ENCODE measurements at regions not wholly inside any gene's neighbourhood (a gene's known extent, or its start where the extent isn't known, plus 50 kb on each side); places are given as distances from the start of the nearest gene placed in this dataset.

GRCh38 chr3:30122359-30122758, 484.0 kb upstream of the TGFBR2 start:
- no peak for DNase-seq (ENCODE audit: low read depth)

DNA sequence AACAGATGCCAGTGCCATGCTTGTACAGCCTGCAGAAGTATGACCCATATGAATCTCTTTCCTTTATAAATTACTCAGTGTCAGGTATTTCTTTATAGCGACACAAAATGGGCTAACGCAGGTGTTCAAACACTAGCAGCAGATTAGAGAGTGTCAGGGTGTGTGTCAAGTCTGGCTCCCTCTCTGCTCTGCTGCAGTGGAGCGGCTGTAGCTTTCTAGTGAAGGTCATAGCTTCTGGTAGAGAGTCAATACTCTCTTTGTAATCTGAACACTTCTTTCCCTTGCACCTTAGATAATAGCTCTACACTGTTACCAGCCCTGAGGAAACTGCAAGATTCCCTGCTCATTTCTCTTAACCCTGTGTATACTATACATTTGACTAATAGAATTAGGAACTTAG, 483.2 kb upstream of the TGFBR2 start:
- DNase-seq (ENCODE audit: low read depth) = no peak

DNA sequence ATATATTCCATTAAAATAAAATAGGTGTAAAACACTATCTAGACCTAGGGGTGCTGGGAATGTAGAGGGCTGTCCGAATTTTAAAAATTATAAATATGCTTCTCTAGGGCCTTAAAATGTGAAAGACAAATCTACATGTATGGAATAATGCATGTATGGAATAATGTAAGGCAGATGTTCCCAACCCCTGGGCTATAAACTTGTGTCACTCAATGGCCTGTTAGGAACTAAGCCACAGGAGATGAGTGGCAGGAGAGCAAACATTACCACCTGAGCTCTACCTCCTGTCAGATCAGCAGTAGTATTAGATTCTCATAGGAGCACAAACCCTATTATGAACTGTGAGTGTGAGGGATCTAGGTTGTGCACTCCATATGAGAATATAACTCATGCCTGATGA, 482.6 kb upstream of the TGFBR2 start:
- DNase-seq (ENCODE audit: low read depth) = no peak

GRCh38 chr3:30124435-30125370, 481.7 kb upstream of the TGFBR2 start:
- DNase-seq (ENCODE audit: low read depth) = no peak

DNA sequence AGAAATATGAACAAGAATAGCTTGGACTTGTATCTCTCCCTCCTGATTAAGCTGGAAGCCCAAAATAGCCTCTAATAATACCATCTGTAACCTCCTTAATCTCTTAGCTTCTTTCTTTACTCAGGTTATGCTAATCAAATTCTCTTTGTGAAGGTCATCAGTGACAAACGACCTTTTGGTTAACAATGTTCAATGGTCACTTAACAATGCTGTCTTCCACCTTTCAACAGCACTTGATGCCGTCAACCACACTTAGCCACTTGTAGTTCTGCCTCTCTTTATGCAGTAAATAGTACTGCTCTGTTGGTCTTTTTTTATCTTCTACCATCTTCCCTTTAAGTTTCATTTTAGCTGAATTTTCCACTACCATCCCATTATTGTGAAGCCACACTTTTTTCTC, 476.6 kb upstream of the TGFBR2 start:
- DNase-seq (ENCODE audit: low read depth) = no peak

DNA sequence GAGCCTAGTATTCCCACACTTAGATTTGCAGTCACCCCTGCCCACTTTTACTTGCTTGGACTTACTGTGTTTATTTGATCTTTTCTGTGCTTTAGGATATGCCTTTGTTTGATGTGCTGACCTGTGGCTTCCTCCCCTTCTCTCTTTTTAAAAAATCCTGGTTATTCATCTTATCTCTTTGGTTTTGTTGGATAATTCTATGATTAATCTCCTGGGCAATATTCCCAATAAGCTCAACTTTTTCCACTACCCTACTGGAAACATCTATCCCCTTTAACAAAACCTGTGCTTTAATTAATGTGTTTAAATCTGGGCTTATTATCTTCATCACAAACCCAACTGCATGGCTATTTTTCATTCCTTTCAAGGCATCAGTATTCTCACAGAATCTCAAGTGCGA, 476.0 kb upstream of the TGFBR2 start:
- DNase-seq (ENCODE audit: low read depth) = no peak

DNA sequence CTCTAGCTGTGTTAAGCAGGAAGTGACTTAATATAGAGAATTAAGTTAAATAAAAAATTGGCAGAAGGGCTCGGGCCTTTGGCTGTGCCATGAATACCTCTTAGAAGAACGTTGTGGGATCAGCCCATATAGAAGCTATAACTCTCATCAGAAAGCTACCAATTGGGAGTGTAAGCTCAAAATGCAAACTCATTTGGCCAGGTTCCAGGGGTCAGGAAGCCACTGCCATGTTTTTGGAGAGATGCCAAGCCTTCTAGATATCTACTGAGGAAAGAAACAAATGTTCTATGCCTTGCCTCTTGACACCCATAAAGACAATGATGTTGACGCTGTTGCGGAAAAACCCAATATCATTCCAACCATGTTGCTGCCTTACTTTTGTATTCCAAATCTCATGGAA, 475.2 kb upstream of the TGFBR2 start:
- no peak for DNase-seq (ENCODE audit: low read depth)

DNA sequence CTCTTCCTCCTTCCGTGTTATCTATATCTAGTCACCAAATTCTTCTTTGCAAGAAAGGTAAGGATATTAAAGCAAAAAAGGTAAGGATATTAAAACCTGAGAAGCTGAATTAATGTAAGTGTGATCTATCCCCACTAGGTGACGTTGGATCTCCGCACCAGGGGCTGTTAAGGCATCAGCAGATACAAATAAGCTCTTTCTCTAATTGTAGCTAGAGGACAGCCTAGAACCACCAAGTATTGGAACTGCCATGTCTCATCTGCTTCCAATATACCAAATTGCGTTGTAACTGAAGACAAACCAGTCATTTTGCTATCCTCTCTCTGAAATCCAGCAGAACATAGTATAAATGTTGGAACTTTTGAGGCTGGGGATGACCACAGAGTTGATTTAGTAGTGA, 471.2 kb upstream of the TGFBR2 start:
- DNase-seq (ENCODE audit: low read depth) = no peak

DNA sequence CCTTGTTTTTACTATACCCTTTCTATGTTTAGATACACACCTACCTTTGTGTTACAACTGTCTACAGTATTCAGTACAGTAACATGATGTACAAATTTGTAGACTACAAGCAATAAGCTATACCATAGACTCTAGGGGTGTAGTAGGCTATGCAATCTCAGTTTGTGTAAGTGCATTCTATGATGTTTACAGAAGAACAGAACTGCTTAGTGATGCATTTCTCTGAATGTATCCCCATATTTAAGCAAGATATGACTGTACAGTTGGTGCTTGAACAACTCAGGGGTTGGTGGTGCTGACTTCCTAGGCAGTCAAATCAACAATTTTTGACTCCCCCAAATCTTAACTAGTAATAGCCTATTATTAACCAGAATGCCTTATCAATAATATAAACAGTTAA, 467.1 kb upstream of the TGFBR2 start:
- no peak for DNase-seq (ENCODE audit: low read depth)

DNA sequence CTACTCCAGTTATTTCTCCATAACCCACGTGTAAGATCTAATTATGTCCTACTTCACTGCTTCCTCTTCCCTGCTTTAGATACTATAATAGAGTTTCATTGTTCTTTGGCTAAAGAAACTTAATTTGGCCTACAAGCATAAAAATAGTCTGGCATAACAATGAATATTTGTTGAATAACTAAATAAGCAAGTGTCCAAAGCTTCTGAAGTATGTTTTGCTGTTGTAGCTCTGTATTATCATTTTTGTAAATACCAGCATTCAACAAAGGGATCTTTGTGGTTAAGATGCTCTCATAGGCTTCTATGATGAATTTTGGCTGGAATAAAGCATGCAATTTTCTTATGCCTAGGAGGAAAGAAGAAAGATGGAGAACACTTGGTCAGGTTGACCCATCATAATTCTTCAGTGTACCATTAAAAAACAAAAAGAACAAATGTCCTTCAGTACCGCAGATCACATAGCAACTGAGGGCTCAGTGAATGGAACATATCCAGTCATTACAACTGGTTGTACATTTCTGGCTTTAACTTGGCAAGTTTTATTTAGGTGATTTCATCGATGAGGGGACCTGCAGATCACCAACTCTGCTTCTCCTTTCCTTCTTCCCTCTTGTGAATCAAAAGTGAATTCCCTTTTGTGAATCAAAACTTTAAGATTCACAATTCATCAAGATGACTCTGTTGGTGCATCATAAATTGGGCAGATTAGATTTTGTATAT, 465.9 kb upstream of the TGFBR2 start:
- no peak for DNase-seq (ENCODE audit: low read depth)

- no peak for DNase-seq (ENCODE audit: low read depth)
Observed at GRCh38 chr3:30141178-30141581, 465.2 kb upstream of the TGFBR2 start.

DNA sequence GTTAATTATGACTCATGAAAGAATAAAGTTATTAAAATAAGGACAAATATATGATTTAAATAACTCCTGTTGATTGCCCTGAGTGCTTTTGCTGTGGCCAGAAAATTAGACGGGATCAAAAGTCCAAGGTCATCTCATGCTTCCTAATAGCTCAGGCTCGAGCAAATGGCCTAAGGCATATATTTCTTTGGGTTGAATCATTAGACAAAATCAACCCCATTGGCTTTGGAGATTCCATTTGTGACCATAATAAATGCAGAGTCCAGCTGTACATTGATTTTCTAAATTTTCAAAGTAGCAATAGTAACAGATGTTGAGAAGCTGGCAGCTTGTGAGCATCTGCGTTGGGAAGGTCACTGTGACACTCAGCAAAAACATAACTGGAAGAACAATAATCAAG, 464.5 kb upstream of the TGFBR2 start:
- no peak for DNase-seq (ENCODE audit: low read depth)

DNA sequence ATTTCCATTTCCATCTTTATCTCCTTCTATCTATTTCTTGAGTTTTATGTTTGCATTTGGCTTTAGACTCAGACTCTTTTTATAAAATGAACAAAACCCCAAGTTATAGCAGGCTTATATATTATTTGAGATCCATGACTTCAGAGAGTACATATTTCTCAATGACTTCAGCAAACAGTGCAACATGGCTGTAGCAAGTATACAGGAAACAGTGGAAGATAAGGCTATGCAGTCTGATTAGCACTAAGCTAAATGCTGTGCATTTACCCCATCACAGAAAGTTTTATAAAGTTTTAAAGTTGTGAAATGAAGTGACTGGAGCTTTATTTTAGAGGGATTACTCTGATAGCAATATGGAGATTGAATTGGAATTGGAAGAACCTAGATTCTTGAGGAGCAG, 463.5 kb upstream of the TGFBR2 start:
- DNase-seq (ENCODE audit: low read depth) = no peak

GRCh38 chr3:30145281-30145680, 461.1 kb upstream of the TGFBR2 start:
- DNase-seq (ENCODE audit: low read depth) = no peak

DNA sequence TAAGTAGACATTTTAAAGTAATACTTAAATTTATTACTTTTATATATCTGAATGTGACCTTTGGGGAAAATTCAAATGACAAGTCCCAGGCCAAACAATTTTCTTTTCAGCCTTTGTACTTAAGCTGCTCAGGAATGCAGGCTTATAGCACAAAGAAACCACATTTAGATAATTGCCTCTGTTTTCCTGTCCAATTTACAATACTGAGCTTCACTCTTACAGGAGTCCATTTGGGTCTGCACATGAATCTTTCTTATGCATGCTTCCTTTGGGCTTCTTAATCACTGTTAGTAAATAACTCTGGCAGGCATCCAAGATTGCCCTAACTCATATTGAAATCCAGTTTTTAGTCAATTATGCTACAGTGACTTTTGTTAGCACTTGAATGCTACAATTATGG, 459.4 kb upstream of the TGFBR2 start:
- no peak for DNase-seq (ENCODE audit: low read depth)

GRCh38 chr3:30154853-30155252, 451.5 kb upstream of the TGFBR2 start:
- no peak for DNase-seq (ENCODE audit: low read depth)

GRCh38 chr3:30155755-30156154, 450.6 kb upstream of the TGFBR2 start:
- no peak for DNase-seq (ENCODE audit: low read depth)

- DNase-seq (ENCODE audit: low read depth) = no peak
Observed at GRCh38 chr3:30156586-30157498, 449.6 kb upstream of the TGFBR2 start.

GRCh38 chr3:30161375-30161774, 445.0 kb upstream of the TGFBR2 start:
- no peak for DNase-seq (ENCODE audit: low read depth)

DNA sequence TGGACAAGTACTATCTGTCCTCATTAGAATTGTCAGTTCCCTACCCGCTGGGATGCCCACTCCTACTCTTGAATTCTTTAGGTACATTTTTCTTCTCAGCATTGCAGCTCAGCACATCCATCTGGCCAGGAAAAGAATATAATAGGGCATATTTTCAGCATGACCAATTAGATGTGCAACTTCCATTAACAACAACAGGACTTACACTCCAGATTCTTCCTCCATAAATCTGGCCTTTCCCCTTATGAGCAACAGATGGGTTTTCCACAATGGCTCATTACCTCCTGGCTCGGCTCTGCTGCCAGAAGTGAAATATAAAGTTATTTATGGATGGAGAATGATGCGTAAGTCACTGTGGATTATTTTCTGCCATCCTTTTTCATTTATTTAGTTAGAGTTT, 443.8 kb upstream of the TGFBR2 start:
- no peak for DNase-seq (ENCODE audit: low read depth)

- no peak for DNase-seq (ENCODE audit: low read depth)
Observed at GRCh38 chr3:30166535-30166934, 439.9 kb upstream of the TGFBR2 start.

DNA sequence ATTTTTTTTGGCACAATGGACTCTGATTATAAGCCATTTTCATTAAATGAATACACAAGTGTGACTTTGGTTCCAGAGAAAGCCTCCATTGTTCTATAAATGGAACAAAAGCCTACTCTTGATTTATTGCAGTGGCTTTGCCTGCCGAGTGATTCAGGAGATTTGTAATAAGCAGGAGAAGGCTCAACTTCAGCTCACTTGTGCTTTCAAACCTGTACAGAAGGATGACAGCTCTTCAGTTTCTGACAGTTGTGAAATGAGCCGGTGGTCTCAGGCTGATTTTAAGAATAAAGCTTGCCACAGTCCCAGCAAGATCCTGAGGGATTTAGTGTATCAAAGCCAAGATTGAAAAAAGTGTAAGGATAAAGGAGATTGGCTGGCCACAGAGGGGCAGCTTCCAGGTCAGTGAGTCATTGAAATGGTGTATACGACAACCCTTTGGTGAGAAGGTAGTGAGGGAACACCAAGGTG, 438.8 kb upstream of the TGFBR2 start:
- DNase-seq (ENCODE audit: low read depth) = no peak
